Left hindlimb (tissue), 1 donor: ENCODE measurements at regions not wholly inside any gene's neighbourhood (a gene's known extent, or its start where the extent isn't known, plus 50 kb on each side); places are given as distances from the start of the nearest gene placed in this dataset.
"Not testable (repeated sequence)": the region's sequence is repeated elsewhere in the genome, so short reads cannot be mapped to it uniquely, and the experiment has no call there.

ENCODE experiments used
- DNase-seq: peaks from one replicate; pipeline ENCODE4 v3.0.0-alpha.2; 2018

GRCh38 chr2:35510636-35511035 lies 844.9 kb upstream of the CRIM1 start:
- DNase-seq: no peak

- DNase-seq: no peak
Measured at GRCh38 chr2:35508601-35509000, 847.0 kb upstream of the CRIM1 start.

- DNase-seq: no peak
Measured at GRCh38 chr2:35504419-35504818, 851.2 kb upstream of the CRIM1 start.

GRCh38 chr2:35503738-35504199 lies 851.8 kb upstream of the CRIM1 start:
- DNase-seq: no peak

GRCh38 chr2:35503311-35503710 lies 852.3 kb upstream of the CRIM1 start:
- DNase-seq: no peak

- no peak for DNase-seq
Measured at GRCh38 chr2:35501076-35501475, 854.5 kb upstream of the CRIM1 start.

GRCh38 chr2:35496022-35496421 lies 859.6 kb upstream of the CRIM1 start:
- no peak for DNase-seq

GRCh38 chr2:35495182-35495581 lies 860.4 kb upstream of the CRIM1 start:
- no peak for DNase-seq

GRCh38 chr2:35478121-35478520 lies 877.5 kb upstream of the CRIM1 start:
- DNase-seq: not testable (repeated sequence)

- DNase-seq: no peak
Measured at GRCh38 chr2:35468245-35468644, 887.3 kb upstream of the CRIM1 start.

GRCh38 chr2:35463805-35464596 lies 891.6 kb upstream of the CRIM1 start:
- DNase-seq: no peak

GRCh38 chr2:35462226-35462998 lies 893.2 kb upstream of the CRIM1 start:
- no peak for DNase-seq

- no peak for DNase-seq
Measured at GRCh38 chr2:35461406-35461805, 894.2 kb upstream of the CRIM1 start.

- no peak for DNase-seq
Measured at GRCh38 chr2:35454966-35455638, 900.5 kb upstream of the CRIM1 start.

GRCh38 chr2:35447821-35448220 lies 907.8 kb upstream of the CRIM1 start:
- DNase-seq: no peak

- DNase-seq: no peak
Measured at GRCh38 chr2:35447215-35447614, 908.4 kb upstream of the CRIM1 start.

- DNase-seq: no peak
Measured at GRCh38 chr2:35443087-35443486, 912.5 kb upstream of the CRIM1 start.

GRCh38 chr2:35441575-35441974 lies 914.0 kb upstream of the CRIM1 start:
- DNase-seq: not testable (repeated sequence)

GRCh38 chr2:35440308-35440707 lies 915.3 kb upstream of the CRIM1 start:
- DNase-seq: not testable (repeated sequence)

- DNase-seq: not testable (repeated sequence)
Measured at GRCh38 chr2:35436893-35437292, 918.7 kb upstream of the CRIM1 start.

GRCh38 chr2:35428548-35428947 lies 927.0 kb upstream of the CRIM1 start:
- DNase-seq: no peak

GRCh38 chr2:35421485-35421884 lies 934.1 kb upstream of the CRIM1 start:
- no peak for DNase-seq

- DNase-seq: no peak
Measured at GRCh38 chr2:35417293-35417692, 938.3 kb upstream of the CRIM1 start.
